Middle frontal gyrus (tissue), 1 donor: ENCODE measurements at regions not wholly inside any gene's neighbourhood (a gene's known extent, or its start where the extent isn't known, plus 50 kb on each side); places are given as distances from the start of the nearest gene placed in this dataset.
"Not testable (repeated sequence)": the region's sequence is repeated elsewhere in the genome, so short reads cannot be mapped to it uniquely, and the experiment has no call there.

Source experiments
- DNase-seq: peaks from one replicate; pipeline ENCODE4 v3.0.0-alpha.2; 2015; ENCODE audit warnings: low spot score; ENCODE audit errors: extremely low spot score

DNA sequence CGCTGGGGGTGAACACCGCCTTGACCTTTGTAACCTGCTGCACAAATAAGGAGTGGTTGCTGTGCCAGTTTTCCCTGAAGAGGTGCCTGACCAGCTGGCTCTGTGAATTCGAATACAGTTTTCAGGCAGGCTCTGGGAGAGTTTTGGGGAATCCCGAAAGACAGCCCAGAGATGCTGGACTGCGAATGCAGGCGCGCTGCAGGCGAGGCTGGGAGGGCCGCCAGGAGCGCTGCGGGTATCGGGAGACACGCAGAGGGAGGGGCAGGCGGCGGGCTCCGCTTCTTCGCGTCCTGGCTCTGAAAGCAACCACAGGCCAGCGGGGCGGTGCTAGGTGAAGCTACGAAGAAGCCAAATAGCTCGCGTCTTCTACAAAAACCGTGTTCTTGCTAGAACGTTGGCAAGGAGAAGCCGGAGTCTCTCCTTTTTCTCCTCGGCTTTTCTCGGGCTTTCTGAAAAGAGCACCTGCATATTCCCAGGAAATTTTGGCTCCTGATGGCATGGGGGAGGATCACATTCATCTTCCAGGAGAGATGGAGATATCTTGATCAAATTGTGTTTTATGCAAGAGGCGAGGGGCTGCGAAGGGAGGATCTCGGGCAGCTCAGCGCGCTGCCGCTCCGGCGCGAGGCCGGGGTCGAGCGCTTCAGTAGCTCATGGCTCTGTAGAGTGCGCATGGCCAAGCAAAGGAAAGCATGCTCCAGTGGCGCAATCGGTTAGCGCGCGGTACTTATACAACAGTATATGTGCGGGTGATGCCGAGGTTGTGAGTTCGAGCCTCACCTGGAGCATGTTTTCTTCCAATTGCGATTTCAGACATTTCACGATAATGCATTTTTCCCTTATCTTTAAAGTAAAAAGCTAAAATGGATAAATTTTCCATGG lies 158.1 kb upstream of the ZNF184 start:
- peak; percentile 13 for DNase-seq

DNA sequence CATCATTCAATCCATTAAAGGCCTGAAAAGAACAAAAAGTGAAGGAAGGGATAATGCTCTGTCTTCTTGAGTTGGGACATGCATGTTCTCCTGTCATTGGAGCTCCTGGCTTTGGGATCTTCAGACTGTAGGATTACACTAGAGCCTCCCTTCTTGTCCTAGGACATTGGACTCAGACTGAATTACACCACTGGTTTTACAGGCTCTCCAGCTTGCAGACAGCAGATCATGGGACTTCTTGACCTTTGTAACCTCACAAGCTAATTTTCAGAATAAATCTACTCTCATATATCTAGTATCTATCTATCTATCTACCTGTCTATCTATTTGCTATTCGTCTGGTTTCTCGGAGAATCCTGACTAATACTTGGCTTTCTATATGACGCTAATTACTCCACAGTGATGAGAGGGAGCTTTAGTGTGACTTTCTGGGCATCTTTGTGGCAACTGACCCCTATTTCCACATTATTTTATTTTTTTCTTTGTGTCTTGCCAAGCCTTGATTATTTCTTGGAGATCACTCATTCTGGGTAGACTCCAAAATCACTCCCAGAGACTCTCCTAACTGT lies 151.9 kb upstream of the ZNF184 start:
- no peak for DNase-seq

DNA sequence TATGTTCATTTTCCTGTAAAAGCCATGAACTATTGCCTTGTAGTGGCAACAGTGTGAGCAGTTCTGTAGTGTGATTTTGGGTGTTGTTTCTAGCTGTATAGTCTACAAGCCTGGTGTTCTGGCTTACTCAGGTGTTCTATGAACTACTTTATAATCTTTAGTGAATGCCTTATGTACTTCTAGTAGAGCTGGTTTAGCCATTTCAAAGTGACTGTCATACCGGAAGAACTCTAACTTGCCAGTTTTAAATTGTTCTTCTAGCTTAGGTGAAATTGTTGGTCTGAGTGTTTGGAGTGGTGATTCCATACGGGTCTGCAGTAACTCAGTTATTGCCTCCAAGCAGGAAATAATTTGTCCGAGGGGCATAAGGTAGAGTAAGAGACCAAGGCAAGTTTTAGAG lies 150.2 kb upstream of the ZNF184 start:
- DNase-seq = no peak

DNA sequence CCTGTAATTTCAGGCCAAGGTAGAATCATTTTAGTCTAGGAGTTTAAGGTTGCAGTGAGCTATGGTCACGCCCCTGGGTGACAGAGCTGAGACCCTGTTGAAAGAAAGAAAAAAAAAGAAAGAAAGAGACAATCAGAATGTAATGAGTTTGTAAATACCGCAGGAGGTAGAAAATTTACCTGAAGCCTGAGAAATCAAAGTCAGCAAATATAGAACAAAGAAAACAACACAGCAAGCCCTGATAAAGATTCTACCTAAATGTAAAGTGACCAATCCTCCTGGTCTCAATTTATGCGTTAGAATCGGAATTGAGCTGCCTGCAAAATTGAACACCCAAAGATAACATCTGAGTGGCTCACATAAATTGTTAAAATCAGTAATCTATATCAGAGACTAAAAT lies 146.5 kb upstream of the ZNF184 start:
- DNase-seq = no peak

DNA sequence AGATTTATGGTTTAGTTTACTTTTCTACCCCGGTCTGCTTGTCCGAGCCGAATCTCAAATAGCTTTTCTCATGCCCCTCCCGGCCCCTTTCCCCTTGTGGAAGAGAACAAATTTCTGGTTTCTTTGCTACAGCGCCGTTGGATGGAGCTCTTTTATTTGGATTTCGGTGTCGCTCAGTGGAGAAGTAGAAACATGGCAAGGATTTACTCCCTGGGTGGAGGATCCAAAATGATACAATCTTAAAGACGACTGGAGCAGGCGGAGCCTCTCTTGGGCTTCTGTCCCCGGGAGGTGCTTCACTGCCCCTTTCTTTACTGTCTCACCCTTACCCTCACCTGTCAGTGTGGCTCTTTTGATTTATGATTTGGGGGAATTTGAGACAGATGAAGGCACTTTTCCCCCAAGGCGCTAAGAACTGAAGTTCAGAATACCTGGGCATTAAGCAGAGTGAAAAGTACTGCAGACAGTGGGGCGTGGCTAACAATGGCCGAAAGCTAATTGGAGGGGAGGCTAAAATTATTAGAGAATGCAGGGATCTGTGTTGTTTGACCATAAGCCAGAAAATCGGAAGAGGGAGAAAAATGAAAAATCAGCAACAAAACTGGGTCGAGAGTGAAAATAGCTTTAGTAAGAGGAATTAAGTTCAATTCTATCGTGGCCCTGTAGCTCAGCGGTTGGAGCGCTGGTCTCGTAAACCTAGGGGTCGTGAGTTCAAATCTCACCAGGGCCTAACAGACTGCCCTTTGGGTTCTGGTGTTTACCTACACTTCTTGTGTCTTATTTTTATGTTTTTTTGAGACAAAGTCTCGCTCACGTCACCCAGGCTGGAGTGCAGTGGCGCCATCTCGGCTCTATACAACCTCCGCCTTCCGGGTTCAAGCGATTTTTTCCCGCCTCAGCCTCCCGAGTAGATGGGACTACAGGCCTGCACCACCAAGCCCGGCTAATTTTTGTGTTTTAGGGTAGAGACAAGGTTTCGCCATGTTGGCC lies 145.1 kb upstream of the ZNF184 start:
- no peak for DNase-seq

DNA sequence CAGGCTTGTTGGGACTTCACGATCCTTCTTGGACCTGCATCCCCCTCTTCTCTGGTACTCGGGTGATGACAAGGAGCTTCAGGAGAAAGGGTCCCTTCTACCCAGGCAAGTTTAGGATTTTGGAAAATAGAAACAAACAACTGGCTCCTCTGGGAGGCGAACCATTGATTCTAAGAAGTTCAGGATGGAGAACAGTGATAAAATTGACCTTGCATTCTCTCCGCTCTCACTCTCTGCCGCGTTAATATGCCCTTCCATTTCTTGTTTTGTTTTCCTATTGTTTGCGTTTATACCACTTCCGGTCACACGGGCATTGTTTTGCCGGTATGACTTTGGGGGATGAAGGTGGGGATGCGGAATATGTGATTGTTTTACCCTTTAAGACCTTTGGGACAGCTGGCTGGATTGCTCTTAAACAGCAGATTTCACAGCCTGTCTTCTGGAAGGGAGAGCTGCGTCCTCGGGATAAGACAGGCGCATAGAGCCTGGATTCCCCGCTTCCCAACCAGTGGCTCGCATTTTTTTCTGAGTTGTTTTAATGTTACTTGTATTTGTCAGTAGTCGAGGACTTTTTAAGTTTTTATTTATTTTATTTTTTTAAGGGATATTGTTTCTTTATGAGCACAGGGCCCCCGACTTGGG lies 144.3 kb upstream of the ZNF184 start:
- DNase-seq = no peak

DNA sequence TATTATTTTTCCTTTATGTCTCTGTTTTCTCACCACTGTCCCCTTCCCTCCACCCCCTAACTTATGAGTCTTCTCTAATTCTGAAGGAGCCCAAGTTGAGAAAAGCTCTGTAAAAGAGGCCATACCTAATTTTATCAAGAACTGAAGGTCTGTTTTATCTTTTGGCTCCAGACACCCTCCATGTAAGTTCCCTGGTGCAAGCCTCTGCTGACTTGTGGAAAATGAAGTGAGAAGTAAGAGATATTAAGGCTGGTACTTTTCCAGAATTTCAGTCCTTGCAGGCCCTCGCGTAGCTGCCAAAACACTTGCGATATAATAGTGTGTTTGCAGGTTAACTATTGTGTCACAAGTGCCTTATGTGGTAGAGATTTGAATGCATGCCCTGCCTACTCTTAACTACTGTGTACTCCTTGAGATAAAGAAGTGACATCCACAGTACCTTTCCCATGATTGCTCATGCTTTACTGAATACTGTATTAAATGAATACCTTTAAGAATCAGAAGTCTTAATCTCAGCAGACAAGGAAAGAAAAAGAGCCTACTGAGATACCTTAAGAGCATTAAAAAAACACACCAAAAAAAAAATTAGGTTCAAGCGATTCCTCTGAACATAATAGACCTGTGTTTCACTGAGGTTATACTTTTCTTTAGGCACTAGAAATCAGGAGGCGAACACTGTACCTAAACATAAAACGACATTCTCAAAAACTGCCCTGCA lies 143.6 kb upstream of the ZNF184 start:
- DNase-seq = no peak

DNA sequence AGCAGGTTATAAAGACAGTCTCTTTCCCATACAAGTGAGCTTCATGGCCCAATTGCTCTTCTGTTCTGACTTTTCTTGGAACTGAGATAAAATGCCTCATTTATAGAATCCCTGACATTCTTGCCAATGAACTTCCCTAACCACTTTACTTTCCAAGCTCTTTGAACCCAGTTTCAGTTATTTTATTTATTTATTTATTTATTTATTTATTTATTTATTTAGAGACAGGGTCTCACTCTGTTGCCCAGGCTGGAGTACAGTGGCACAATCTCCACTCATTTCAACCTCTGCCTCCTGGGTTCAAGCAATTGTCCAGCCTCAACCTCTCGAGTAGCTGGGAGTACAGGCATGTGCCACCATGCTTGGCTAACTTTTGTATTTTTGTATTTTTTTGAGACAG lies 138.5 kb upstream of the ZNF184 start:
- no peak for DNase-seq

DNA sequence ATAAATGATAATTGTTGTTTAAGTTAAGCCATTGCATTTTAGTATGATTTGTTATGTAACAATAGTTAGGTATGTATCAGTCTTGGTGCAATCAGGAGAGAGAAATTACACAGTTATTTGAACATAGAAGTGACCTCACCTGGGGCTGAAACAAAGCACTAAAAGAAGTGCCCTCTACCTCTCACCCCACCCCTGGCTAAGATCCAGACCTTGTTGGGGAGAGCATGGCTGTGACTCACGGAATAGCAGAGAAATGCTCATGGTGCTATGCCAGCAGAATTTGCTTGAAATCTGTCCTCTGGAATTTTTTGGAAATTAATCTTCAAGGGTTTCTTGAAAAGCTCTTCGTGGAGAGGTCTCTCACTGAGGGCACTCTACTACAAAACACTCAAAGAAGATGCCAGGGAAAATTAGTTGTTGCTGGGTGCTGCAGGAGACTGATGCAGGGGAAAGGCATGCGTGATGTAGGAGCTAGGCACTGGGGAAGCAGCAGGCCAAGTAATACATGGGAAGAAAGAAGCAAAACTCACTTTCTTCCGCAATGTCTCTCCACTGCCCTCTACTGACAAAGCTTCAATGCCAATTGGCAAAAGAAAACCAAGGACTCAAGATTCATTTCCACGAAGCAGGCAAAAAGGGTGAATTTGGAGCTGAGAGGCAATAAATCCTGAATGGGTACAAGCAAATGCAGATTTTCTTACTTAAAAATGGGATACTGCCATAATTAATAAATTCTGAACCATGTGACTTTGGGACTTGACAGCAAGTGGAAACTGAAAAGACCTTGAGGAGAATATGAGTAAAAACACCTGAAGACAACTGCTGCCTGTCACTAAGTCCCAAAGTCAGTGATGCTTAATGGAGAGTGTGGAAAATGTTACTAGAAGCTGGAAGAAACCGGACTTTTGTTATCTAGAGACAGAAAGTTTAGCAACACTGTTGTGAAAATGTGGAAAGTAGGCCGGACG lies 136.3 kb upstream of the ZNF184 start:
- no peak for DNase-seq

DNA sequence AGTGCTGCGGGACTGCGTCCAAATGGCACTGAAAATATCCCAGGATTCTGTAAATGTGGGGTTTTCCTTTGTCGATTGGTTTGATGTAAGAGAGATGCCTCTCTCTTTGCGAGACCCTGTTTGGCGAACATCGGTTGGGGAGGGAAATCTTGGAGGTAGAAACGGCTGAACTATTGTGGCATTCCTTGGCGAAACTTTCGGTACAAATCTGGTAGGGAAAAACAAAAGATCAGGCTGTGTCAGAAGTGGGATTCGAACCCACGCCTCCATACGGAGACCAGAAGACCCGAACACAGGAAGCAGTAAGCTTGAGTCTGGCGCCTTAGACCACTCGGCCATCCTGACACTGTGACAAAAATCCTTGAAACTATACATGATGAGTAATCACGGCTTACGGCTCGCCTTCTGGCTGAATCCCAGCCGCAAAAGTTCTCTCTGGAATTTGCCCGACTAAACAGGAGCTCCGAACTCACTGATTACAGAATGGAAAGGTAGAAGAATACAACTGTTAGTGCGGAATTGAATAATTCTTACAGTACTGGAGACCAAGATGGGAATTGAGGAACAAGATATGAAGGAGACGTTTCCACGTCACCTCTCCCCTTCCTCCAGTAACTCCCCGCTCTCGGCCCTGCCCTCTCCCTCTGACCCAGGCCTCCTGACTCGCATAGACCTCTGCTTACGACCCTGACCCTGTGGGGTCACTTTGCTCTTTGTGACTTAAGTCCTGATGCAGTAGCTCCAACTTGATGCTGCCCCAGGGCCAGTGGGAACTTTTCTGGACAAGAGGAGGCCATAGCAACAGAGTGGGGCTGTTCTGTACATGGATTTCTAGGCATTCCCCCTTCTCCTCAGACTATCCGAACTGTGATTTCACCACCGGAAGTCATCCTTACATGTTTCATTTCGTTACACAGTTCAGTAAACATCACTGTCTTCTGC lies 132.8 kb upstream of the ZNF184 start:
- no peak for DNase-seq

DNA sequence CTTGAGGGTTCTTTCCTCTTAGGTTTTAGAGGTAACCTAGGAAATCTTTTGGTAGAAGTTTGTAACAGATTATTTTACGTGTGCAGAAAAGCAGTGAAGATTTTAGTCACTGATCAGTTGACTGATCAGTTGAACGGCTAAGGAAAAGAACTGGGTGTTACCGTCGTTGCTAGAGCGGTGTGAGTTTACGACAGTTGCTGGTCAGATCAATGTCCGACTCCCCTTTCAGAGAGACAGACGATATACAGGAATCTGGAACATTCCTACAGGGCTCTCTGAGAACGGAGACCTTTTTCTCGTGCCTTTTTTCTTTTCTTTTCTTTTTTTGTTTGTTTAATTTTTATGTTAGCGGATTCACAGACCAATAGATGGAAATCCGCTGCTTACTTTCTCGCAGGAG lies 132.1 kb upstream of the ZNF184 start:
- no peak for DNase-seq

DNA sequence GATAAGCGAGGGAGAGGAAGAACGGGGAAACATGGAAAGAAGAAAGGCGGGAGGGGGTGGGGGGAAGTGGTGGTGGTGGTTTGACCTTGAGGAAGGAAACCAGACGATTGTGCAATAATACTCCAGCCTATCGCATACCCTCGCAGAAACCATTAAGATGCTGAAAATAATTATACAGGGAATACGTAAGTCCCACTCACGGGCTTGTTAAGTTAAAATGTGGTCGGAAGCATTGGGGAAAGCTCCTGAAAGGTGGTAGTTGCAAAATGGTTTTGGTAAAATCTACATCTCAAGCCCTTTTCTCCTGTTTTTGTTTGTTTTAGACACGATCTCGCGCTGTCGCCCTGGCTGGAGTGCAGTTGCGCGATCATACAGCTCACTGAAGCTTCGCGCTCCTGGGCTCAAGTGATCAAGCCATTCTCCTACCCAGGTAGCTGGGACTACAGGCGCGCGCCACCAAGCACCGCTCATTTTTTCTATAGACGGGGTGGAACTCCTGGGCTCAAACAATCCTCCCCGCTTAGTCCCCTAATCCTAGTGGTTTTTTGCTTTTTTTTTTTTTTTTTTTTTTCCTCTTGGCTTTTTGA lies 128.9 kb upstream of the ZNF184 start:
- DNase-seq = no peak

DNA sequence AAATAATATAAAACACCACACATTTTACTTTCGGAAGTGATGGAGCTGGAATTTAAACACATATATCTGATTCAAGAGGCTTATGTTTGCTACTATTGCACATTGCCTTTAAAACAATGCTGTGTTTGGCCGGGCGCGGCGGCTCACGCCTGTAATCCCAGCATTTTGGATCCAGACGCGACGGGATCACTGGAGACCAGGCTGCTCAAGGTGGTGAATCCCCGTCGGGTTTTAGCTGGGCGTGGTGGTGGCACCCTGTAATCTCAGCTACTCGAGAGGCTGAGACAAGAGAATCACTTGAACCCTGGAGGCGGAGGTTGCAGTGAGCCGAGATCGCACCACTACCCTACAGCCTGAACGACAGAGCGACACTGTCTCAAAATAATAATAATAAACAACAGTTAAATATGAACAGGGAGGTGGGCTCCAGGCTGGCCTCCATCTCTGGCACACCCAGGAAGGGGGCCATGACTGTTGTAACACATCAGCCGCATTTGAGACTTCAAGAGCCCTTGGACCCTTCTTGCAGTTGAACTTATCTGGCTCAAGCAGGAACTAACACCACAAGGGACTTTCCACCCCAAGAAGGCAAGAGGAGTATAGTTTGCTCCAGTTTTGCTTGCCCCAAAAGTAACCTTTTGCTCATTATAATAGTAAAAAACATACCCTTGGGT lies 127.1 kb upstream of the ZNF184 start:
- DNase-seq = no peak

DNA sequence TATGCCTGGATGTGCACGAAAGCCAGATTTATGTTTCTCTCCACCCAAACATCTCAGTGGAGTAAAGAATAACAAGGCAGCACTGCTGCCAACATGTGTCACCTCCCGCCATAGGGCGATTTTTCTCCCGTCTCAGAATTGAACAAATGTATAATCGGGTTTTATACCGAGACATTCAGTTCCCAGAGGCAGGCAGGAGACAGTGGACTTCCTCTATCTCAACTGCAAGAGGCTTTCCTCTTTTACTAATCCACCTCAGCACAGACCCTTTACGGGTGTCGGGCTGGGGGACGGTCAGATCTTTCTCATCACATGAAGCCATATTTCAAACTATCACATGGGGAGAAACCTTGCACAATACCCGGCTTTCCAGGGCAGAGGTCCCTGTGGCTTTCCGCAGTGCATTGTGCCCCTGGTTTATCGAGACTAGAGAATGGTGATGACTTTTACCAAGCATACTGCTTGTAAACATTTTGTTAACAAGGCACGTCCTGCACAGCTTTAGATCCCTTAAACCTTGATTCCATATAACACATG lies 124.2 kb upstream of the ZNF184 start:
- not testable (repeated sequence) for DNase-seq

DNA sequence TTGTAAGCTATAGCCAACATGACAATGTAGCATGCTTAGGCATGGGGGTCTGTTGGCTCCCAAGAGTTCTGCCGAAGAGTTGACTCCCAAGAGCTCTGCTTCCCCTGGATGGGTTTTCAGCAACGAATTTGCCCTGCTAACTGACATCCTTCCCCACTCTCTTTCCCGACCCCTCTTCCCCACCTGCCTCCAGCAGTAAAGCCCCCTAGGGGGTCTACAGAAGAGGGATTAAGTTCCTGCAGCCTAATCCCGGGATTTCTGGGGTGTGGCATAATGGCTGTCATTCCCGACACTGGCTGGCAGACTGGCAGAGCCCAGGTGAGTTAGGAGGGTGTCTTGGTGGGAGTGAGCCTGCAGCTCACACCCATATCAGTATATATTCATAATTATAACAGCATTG lies 121.0 kb upstream of the ZNF184 start:
- DNase-seq = no peak

DNA sequence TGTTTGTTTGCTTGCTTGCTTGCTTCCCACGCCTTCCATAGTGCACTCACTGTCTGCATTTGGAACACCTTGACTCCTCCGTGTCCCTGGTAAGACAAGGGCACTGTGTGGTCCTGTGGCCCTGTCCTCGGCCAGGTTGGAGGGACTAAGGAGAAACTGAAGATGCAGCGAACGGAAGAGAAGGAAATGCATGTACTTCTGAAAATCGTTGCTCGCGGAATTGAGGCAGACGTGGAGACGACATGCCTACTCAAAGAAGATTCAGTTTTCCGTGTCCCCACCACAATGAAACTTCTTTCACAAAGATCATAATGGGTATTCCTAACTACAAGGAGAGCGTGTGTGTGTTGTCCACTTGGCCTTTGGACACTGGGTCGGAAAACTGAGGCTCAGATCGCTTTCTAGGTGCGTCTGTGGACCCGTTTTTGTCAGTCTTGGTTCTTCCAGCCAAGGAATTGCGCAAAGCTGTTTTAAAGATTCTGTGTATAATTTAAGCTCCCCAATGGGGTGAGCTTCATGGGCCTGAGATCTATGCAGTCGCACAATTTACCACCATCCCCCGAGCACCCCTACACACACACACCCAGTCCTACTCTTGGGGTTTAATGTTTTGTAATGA lies 120.4 kb upstream of the ZNF184 start:
- DNase-seq = no peak
